ENCODE measurements at regions not wholly inside any gene's neighbourhood (a gene's known extent, or its start where the extent isn't known, plus 50 kb on each side); places are given as distances from the start of the nearest gene placed in this dataset.

- H4K20me1 ChIP-seq (ENCODE audit: insufficient read depth), result no peaks in the 10 kb centered on the region; the same call in 1 of the 2 replicates
- POLR2A ChIA-PET, result no interaction called here
- intact Hi-C loops (cut with micrococcal nuclease), result no loop called here
- CTCF ChIA-PET, result no interaction called here
- TF ChIP-seq RAD21 (IDR thresholded peaks at IDR 0.05; ENCODE audit: low read depth), result no peak
- no peak for TF ChIP-seq ELF1 (IDR thresholded peaks at IDR 0.05; ENCODE audit: borderline replicate concordance, low read depth)
- TF ChIP-seq FOSL1 (IDR thresholded peaks at IDR 0.05; ENCODE audit: low read depth), result no peak
- TF ChIP-seq POLR2A (IDR thresholded peaks at IDR 0.05; ENCODE audit: borderline replicate concordance, extremely low read depth, insufficient read depth, insufficient read length), result no peak
- TF ChIP-seq ZNF274 (IDR thresholded peaks at IDR 0.05; ENCODE audit: low read depth, low read length), result no peak
- TF ChIP-seq CTCF (IDR thresholded peaks at IDR 0.05 in 2 of 3, conservative IDR thresholded peaks at IDR 0.05 in 1 of 3; ENCODE audit: borderline replicate concordance in 1 of 3, insufficient read depth in 1 of 3, low read depth in 2 of 3, low read length in 2 of 3), result no peak
- TF ChIP-seq ZFX (IDR thresholded peaks at IDR 0.05), result no peak
- TF ChIP-seq ATF3 (IDR thresholded peaks at IDR 0.05), result no peak
- no peak for TF ChIP-seq POLR2AphosphoS5 (IDR thresholded peaks at IDR 0.05; ENCODE audit: low read depth, low read length)
- RAD21 ChIA-PET (ENCODE audit: low non-redundant PET in 1 of 2, low total read pairs in 2 of 2, uncharacterized antibody in 2 of 2, unreplicated experiment in 2 of 2), result no interaction called here
- H3K9ac ChIP-seq (ENCODE audit: low read length), result no peak overlapping the region
- H3K4me2 ChIP-seq (ENCODE audit: low read length), result no peak overlapping the region
- no peaks in the 10 kb centered on the region for H3K27me3 ChIP-seq (ENCODE audit: insufficient read depth, low read length)
- no peak overlapping the region for H3K27ac ChIP-seq (ENCODE audit: low read depth, low read length)
- H2AFZ ChIP-seq (ENCODE audit: low read depth, low read length, poor library complexity, severe bottlenecking), result no peak overlapping the region
- H3K36me3 ChIP-seq (ENCODE audit: control insufficient read depth in 1 of 2, insufficient read depth in 2 of 2, low read length in 2 of 2), result no peaks in the 10 kb centered on the region
- BruUV-seq (replicated peaks), result no TSS peak
- DNase-seq (ENCODE audit: low read depth, low spot score), result no peak
- ATAC-seq, result no peak
- H3K9me3 ChIP-seq (ENCODE audit: control insufficient read depth in 1 of 2, insufficient read depth in 1 of 2, low read depth in 1 of 2, low read length in 2 of 2), result peaks cover 13 to 24% of the 10 kb centered on the region in 2 experiments; a peak in 2 of 4 replicates
- no peak overlapping the region for H3K4me3 ChIP-seq (replicated peaks in 1 of 2; ENCODE audit: low read depth in 1 of 2, low read length in 2 of 2)
- H3K79me2 ChIP-seq (ENCODE audit: insufficient read depth, low read length), result no peaks in the 10 kb centered on the region
- no peaks in the 10 kb centered on the region for H3K4me1 ChIP-seq (ENCODE audit: control insufficient read depth in 1 of 2, insufficient read depth in 2 of 2, low read length in 2 of 2)
- no peaks in the 10 kb centered on the region for H3K9me2 ChIP-seq (ENCODE audit: insufficient read depth)
Measured at GRCh38 chr21:20527731-20528460, 470.3 kb upstream of the NCAM2 start.

All from HCT116 (cell line).